ENCODE measurements at regions not wholly inside any gene's neighbourhood (a gene's known extent, or its start where the extent isn't known, plus 50 kb on each side); places are given as distances from the start of the nearest gene placed in this dataset.

- no peak for DNase-seq
Measured at GRCh38 chr4:171130256-171130801, 682.9 kb upstream of the GALNTL6 start.

GRCh38 chr4:171118091-171118490, 695.1 kb upstream of the GALNTL6 start:
- no peak for DNase-seq

- DNase-seq = no peak
Measured at GRCh38 chr4:171117457-171117856, 695.7 kb upstream of the GALNTL6 start.

- no peak for DNase-seq
Measured at GRCh38 chr4:171101845-171102244, 711.4 kb upstream of the GALNTL6 start.

GRCh38 chr4:171087089-171087488, 726.1 kb upstream of the GALNTL6 start:
- DNase-seq = no peak

GRCh38 chr4:171067422-171067821, 745.8 kb upstream of the GALNTL6 start:
- DNase-seq = no peak

GRCh38 chr4:171049380-171049779, 763.8 kb upstream of the GALNTL6 start:
- DNase-seq = no peak

GRCh38 chr4:171042989-171043524, 770.1 kb upstream of the GALNTL6 start:
- DNase-seq = no peak

- DNase-seq = no peak
Measured at GRCh38 chr4:171035909-171036308, 777.3 kb upstream of the GALNTL6 start.

- DNase-seq = no peak
Measured at GRCh38 chr4:171031338-171031737, 781.9 kb upstream of the GALNTL6 start.

GRCh38 chr4:171025776-171026175, 787.4 kb upstream of the GALNTL6 start:
- DNase-seq = no peak

- DNase-seq = no peak
Measured at GRCh38 chr4:171025343-171025742, 787.9 kb upstream of the GALNTL6 start.

GRCh38 chr4:171024720-171025303, 788.4 kb upstream of the GALNTL6 start:
- DNase-seq = no peak

GRCh38 chr4:171022824-171023230, 790.4 kb upstream of the GALNTL6 start:
- no peak for DNase-seq

- DNase-seq = no peak
Measured at GRCh38 chr4:171017593-171017992, 795.6 kb upstream of the GALNTL6 start.

- no peak for DNase-seq
Measured at GRCh38 chr4:171016145-171016544, 797.1 kb upstream of the GALNTL6 start.

GRCh38 chr4:171015441-171015840, 797.8 kb upstream of the GALNTL6 start:
- no peak for DNase-seq

- DNase-seq = no peak
Measured at GRCh38 chr4:171007618-171008390, 805.4 kb upstream of the GALNTL6 start.

- DNase-seq = no peak
Measured at GRCh38 chr4:171002246-171002645, 811.0 kb upstream of the GALNTL6 start.

GRCh38 chr4:170990989-170991589, 822.1 kb upstream of the GALNTL6 start:
- no peak for DNase-seq

- DNase-seq = no peak
Measured at GRCh38 chr4:170988446-170988845, 824.8 kb upstream of the GALNTL6 start.

- no peak for DNase-seq
Measured at GRCh38 chr4:170979736-170980135, 833.5 kb upstream of the GALNTL6 start.

- no peak for DNase-seq
Measured at GRCh38 chr4:170978990-170979389, 834.2 kb upstream of the GALNTL6 start.

GRCh38 chr4:170949084-170949483, 859.3 kb upstream of the AADAT start:
- DNase-seq = no peak

Data from activated CD4-positive, alpha-beta T cell treated with anti-CD3 and anti-CD28 coated beads, Interleukin-2, amount 50 U/mL, for 48 hours (primary cell).